ENCODE measurements at regions not wholly inside any gene's neighbourhood (a gene's known extent, or its start where the extent isn't known, plus 50 kb on each side); places are given as distances from the start of the nearest gene placed in this dataset.
"Not testable (repeated sequence)": the region's sequence is repeated elsewhere in the genome, so short reads cannot be mapped to it uniquely, and the experiment has no call there.

DNA sequence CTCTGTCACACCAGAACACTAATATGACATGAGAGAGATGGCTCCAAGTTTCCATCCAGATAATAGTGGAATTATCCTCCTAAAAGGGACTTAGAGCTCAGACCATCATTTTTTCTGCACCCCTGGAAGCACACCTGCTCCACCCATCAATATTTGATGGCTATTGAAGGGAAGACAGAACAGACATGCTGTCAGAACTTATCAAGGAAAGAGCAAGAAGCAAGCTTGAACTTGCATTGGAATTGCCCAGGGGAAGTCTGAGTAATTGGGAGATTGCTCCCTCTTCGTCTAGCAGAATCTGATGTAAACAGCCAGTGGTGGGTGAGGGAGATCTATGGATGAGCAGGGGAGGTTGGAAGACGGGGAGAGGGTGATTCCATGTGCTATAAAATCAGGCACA, 874.4 kb upstream of the TENM4 start:
- Mint-ChIP-seq H3K9me3 (peaks cover 5% of the 10 kb centered on the region), H3K36me3 (ENCODE audit: low read depth) (no peaks in the 10 kb centered on the region), H3K4me1 (ENCODE audit: low read depth) (no peaks in the 10 kb centered on the region), H3K4me3 (no peak overlapping the region), H3K27ac (no peak overlapping the region), H3K27me3 (ENCODE audit: low read depth) (no peaks in the 10 kb centered on the region)

- Mint-ChIP-seq H3K27ac (no peak overlapping the region), H3K4me1 (ENCODE audit: low read depth) (no peaks in the 10 kb centered on the region), H3K4me3 (no peak overlapping the region)
Measured at GRCh38 chr11:80309301-80309700, 868.5 kb upstream of the TENM4 start.

DNA sequence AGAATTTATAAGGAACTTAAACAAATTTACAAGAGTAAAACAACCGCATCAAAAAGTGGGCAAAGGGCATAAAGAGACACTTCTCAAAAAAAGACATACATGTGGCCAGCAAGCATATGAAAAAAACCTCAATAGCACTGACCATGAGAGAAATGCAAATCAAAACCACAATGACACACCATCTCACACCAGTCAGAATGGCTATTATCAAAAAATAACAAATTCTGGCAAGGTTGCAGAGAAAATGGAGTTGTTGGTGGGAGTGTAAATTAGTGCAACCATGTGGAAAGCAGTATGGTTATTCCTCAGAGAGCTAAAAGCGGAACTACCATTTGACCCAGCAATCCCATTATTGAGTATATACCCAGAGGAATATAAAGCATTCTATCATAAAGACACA, 866.8 kb upstream of the TENM4 start:
- Mint-ChIP-seq H3K4me3 (no peak overlapping the region), H3K4me1 (ENCODE audit: low read depth) (no peaks in the 10 kb centered on the region), H3K27ac (no peak overlapping the region), H3K9me3 (peaks cover 22% of the 10 kb centered on the region), H3K36me3 (ENCODE audit: low read depth) (no peaks in the 10 kb centered on the region), H3K27me3 (ENCODE audit: low read depth) (no peaks in the 10 kb centered on the region)

More at GRCh38 chr11:80309301-80309700, 868.5 kb upstream of the TENM4 start:
- Mint-ChIP-seq H3K27me3 (ENCODE audit: low read depth) (no peaks in the 10 kb centered on the region), H3K9me3 (peaks cover 11% of the 10 kb centered on the region), H3K36me3 (ENCODE audit: low read depth) (no peaks in the 10 kb centered on the region)

DNA sequence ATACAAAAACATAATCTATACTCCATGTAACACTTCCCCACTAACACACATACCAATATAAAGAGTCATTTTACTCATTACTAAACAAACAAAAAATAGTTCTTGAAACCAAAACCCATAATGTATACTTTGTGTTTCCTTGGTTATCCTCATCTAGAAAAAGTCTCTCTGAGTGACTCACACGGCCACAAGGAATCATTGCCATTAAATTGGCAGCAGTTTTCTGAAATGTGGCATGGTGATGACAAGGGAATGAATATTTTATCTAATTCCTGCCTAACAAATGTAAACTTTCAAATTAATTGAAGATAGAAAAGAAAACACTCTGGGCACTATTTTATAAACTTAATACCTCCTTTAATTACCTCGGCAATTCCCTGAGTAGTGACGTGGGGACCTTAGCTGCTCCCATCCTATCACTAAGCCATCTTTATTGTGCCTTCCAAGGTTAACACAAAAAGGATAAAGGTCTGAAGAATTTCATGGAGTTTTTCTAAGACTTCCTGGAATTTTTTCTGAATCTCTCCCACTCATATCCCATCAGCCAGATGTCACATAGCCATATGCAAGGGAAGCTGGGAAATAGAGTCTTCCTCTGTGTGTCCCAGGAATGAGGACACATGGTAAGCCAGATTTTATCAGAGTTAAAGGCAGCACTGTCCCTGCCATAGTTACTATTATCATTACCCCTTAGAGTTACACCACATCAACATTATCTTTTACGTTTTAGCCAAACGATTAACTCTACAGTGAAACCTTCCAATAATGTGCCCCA, 857.2 kb upstream of the TENM4 start:
- Mint-ChIP-seq H3K4me1 (ENCODE audit: low read depth) (no peaks in the 10 kb centered on the region), H3K27ac (no peak overlapping the region), H3K27me3 (ENCODE audit: low read depth) (no peaks in the 10 kb centered on the region), H3K36me3 (ENCODE audit: low read depth) (no peaks in the 10 kb centered on the region), H3K9me3 (peaks cover 6% of the 10 kb centered on the region), H3K4me3 (no peak overlapping the region)

GRCh38 chr11:80293293-80293692, 852.5 kb upstream of the TENM4 start:
- Mint-ChIP-seq H3K36me3 (ENCODE audit: low read depth) (no peaks in the 10 kb centered on the region), H3K27me3 (ENCODE audit: low read depth) (no peaks in the 10 kb centered on the region), H3K4me1 (ENCODE audit: low read depth) (no peaks in the 10 kb centered on the region), H3K9me3 (peaks cover 7% of the 10 kb centered on the region), H3K27ac (no peak overlapping the region), H3K4me3 (no peak overlapping the region)

- no peaks in the 10 kb centered on the region for H3K4me1 Mint-ChIP-seq (ENCODE audit: low read depth)
- H3K9me3 Mint-ChIP-seq, result peaks cover 10% of the 10 kb centered on the region
- H3K36me3 Mint-ChIP-seq (ENCODE audit: low read depth), result no peaks in the 10 kb centered on the region
- H3K27me3 Mint-ChIP-seq (ENCODE audit: low read depth), result no peaks in the 10 kb centered on the region
- H3K4me3 Mint-ChIP-seq, result no peak overlapping the region
- no peak overlapping the region for H3K27ac Mint-ChIP-seq
Measured at GRCh38 chr11:80284946-80285785, 844.3 kb upstream of the TENM4 start.

DNA sequence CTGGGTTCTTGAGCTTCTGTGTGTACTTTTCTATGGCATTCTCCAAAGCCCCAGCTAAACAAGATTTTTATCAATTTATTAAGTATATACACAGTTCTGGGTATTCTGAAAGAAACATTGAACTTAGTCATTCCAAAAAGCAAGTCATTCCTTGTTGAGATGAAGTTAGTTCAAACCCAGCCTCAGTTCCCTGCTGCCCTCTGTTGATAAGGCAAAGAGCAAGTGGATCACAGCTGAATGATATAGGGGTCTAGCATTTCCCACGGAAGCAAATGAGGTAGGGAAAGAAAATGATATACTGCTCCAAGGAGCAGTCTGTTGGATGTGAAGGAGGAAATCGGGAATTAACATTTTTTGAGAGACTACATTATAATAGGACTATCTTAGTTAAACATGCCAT, 841.8 kb upstream of the TENM4 start:
- H3K27me3 Mint-ChIP-seq (ENCODE audit: low read depth), result no peaks in the 10 kb centered on the region
- H3K9me3 Mint-ChIP-seq, result peaks cover 5% of the 10 kb centered on the region
- H3K27ac Mint-ChIP-seq, result no peak overlapping the region
- no peaks in the 10 kb centered on the region for H3K36me3 Mint-ChIP-seq (ENCODE audit: low read depth)
- no peaks in the 10 kb centered on the region for H3K4me1 Mint-ChIP-seq (ENCODE audit: low read depth)
- no peak overlapping the region for H3K4me3 Mint-ChIP-seq

GRCh38 chr11:80281194-80281593, 840.4 kb upstream of the TENM4 start:
- Mint-ChIP-seq H3K27me3 (ENCODE audit: low read depth) (no peaks in the 10 kb centered on the region), H3K4me1 (ENCODE audit: low read depth) (no peaks in the 10 kb centered on the region), H3K27ac (no peak overlapping the region), H3K4me3 (no peak overlapping the region), H3K9me3 (peaks cover 5% of the 10 kb centered on the region), H3K36me3 (ENCODE audit: low read depth) (no peaks in the 10 kb centered on the region)

GRCh38 chr11:80280737-80281136, 839.9 kb upstream of the TENM4 start:
- H3K9me3 Mint-ChIP-seq, result peaks cover 5% of the 10 kb centered on the region
- no peaks in the 10 kb centered on the region for H3K4me1 Mint-ChIP-seq (ENCODE audit: low read depth)
- no peak overlapping the region for H3K27ac Mint-ChIP-seq
- H3K36me3 Mint-ChIP-seq (ENCODE audit: low read depth), result no peaks in the 10 kb centered on the region
- no peaks in the 10 kb centered on the region for H3K27me3 Mint-ChIP-seq (ENCODE audit: low read depth)
- no peak overlapping the region for H3K4me3 Mint-ChIP-seq

DNA sequence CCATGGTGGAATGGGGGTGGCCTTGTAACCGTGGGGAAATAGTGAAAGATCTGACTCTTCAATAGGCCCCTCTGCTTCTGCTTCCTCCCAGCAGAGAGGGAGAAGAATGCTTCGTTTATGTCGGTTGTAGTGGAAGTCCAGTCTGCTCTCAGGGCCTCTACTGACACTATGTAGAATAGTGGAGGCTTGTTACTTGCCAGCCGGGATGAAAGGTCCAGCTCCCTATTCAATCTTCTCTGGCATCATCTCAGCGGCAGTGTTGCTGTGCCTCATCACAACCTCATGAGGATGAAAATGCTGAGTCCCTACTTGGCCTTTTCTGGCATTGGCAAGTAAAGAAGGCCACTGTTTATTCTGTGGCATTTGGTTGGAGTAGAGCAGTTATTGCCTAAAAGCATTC, 820.9 kb upstream of the TENM4 start:
- Mint-ChIP-seq H3K27me3 (ENCODE audit: low read depth) (no peaks in the 10 kb centered on the region), H3K36me3 (ENCODE audit: low read depth) (no peaks in the 10 kb centered on the region), H3K27ac (no peak overlapping the region), H3K4me1 (ENCODE audit: low read depth) (no peaks in the 10 kb centered on the region), H3K4me3 (no peak overlapping the region), H3K9me3 (peaks cover 13% of the 10 kb centered on the region)

DNA sequence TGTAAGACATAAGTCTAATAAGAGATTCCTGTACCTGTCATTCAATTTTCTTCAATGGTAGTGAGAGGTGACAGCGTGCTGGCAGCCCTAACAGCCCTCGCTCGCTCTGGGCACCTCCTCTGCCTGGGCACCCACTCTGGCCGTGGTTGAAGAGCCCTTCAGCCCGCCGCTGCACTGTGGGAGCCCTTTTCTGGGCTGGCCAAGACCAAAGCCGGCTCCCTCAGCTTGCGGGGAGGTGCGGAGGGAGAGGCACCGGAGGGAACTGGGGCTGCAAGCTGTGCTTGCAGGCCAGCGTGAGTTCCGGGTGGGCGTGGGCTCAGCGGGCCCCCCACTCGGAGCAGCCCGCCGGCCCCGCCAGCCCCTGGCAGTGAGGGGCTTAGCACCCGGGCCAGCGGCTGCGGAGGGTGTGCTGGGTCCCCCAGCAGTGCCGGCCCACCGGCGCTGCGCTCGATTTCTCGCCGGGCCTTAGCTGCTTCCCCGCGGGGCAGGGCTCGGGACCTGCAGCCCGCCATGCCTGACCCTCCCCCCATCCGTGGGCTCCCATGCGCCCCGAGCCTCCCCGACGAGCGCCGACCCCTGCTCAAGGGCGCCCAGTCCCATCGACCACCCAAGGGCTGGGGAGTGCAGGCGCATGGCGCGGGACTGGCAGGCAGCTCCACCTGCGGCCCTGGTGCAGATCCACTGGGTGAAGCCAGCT, 816.6 kb upstream of the TENM4 start:
- not testable (repeated sequence) for H3K27ac Mint-ChIP-seq; H3K4me1 Mint-ChIP-seq (ENCODE audit: low read depth); H3K36me3 Mint-ChIP-seq (ENCODE audit: low read depth); H3K9me3 Mint-ChIP-seq; H3K4me3 Mint-ChIP-seq; H3K27me3 Mint-ChIP-seq (ENCODE audit: low read depth)

DNA sequence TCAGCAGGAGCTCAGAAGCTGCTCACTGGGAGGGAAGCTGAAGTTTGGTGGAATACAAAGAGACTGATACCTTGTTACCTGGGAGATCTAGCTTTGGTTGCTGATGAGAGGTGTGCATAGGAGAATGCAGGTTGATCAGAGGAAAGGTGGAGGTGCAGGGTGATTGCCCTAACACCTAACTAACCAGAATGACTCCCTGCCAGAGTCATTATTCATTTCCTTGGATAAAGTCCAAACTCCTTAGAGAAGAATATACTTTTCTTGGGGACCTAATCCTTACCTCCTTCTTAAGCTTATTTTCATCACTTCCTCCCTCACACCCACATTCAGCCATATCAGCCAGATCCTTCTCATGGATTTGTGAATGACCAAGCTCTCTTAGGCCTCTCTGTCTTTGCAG, 814.2 kb upstream of the TENM4 start:
- Mint-ChIP-seq H3K4me1 (ENCODE audit: low read depth) (no peaks in the 10 kb centered on the region), H3K27ac (no peak overlapping the region), H3K4me3 (no peak overlapping the region), H3K9me3 (peaks cover 5% of the 10 kb centered on the region), H3K36me3 (ENCODE audit: low read depth) (no peaks in the 10 kb centered on the region), H3K27me3 (ENCODE audit: low read depth) (no peaks in the 10 kb centered on the region)

- Mint-ChIP-seq H3K4me1 (ENCODE audit: low read depth) (no peaks in the 10 kb centered on the region), H3K36me3 (ENCODE audit: low read depth) (no peaks in the 10 kb centered on the region), H3K4me3 (no peak overlapping the region), H3K27ac (no peak overlapping the region), H3K27me3 (ENCODE audit: low read depth) (no peaks in the 10 kb centered on the region), H3K9me3 (peaks cover 12% of the 10 kb centered on the region)
Measured at GRCh38 chr11:80241766-80242165, 800.9 kb upstream of the TENM4 start.

- Mint-ChIP-seq H3K27ac (no peak overlapping the region), H3K36me3 (ENCODE audit: low read depth) (no peaks in the 10 kb centered on the region), H3K4me3 (no peak overlapping the region), H3K4me1 (ENCODE audit: low read depth) (no peaks in the 10 kb centered on the region), H3K9me3 (peaks cover 13% of the 10 kb centered on the region), H3K27me3 (ENCODE audit: low read depth) (no peaks in the 10 kb centered on the region)
Measured at GRCh38 chr11:80240245-80240644, 799.4 kb upstream of the TENM4 start.

DNA sequence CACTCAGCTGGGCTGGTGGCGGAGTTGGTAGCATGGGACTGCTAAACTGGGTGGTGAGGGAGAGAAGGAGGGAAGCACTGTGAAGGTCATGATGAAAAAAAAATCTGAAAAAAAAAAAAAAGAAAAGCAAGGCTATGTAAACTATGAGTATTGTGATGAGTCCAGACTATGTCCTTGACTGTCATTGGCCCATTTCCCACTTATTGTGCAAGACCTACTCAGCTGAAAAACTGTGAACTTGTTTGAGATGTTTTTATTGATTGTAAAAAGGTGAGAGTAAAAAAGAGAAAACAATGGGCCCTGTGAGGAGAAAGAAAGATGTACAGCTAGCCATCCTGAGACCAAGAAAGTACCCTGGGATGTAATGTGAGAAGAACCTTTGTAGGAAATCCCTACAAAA, 798.4 kb upstream of the TENM4 start:
- H3K4me3 Mint-ChIP-seq, result no peak overlapping the region
- H3K27ac Mint-ChIP-seq, result no peak overlapping the region
- H3K27me3 Mint-ChIP-seq (ENCODE audit: low read depth), result no peaks in the 10 kb centered on the region
- H3K9me3 Mint-ChIP-seq, result peaks cover 22% of the 10 kb centered on the region
- no peaks in the 10 kb centered on the region for H3K4me1 Mint-ChIP-seq (ENCODE audit: low read depth)
- no peaks in the 10 kb centered on the region for H3K36me3 Mint-ChIP-seq (ENCODE audit: low read depth)
